ENCODE measurements at regions not wholly inside any gene's neighbourhood (a gene's known extent, or its start where the extent isn't known, plus 50 kb on each side); places are given as distances from the start of the nearest gene placed in this dataset.

- TF ChIP-seq POLR2AphosphoS5 (IDR thresholded peaks at IDR 0.05; ENCODE audit: low read depth, low read length) (no peak), REST (IDR thresholded peaks at IDR 0.05; ENCODE audit: insufficient read depth in 1 of 2, low read depth in 2 of 2, low read length in 2 of 2) (no peak)
Observed at GRCh38 chr1:29767769-29768425, 531.6 kb downstream of the PTPRU start.

Data from PFSK-1 (cell line).